HG03108 (cell line): ENCODE measurements at regions not wholly inside any gene's neighbourhood (a gene's known extent, or its start where the extent isn't known, plus 50 kb on each side); places are given as distances from the start of the nearest gene placed in this dataset.
"Not testable (repeated sequence)": the region's sequence is repeated elsewhere in the genome, so short reads cannot be mapped to it uniquely, and the experiment has no call there.

Experiments
- ATAC-seq: cut with Tn5 transposase; IDR thresholded peaks from one replicate; pipeline ENCODE4 v1.9.1; 2021; ENCODE audit warnings: moderate library complexity; ENCODE audit not compliant: unreplicated experiment

DNA sequence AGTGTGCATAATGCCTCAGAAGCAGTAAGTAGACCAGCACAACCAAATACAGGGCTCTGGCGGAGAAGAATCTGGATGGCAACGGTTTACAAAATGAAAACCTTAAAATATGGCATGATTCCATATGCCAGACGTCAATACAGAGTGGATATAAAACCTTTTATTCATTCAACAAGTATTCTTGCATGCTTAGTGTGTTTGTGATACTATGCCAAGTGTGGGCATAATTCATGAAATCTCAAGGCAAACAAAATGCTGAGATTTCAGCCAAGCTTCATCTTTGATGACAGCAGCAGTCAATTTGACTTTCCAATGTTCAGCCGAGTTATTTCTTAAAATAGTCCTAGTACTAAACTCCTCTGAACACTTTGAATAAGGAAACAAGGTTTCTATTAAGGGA, 119.4 kb downstream of the CD24 start:
- no peak for ATAC-seq

DNA sequence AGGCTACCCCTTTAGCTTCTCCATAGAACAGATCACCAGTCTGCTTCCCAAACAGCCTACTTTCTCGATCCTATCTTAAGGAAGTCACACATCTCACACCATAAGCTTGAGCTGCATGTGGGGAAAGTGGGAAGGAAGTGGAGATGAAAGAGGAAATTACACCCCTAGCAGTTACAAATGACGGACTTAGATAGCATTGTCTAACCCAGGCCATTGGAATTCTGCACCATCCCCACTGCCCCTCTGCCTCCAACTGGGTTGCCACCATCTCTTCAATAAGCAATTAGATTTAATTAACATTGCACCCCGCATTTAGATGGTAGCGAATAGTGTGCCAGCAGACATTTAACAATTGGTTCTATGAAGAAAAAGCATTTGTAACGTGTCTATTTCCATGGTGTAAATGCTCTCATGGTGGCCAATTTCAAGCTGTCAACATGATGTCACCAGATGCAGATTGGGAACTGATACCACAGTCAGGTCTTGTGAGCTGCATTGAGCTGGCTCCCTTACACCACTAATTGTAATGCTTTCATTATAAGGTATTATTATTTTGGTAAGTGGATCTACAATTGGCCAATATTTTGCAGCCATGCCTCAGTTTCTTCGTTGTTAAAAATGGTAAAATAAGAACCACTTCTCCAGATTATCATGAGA, 124.7 kb downstream of the CD24 start:
- ATAC-seq, result no peak

GRCh38 chr6:106849120-106849519, 125.4 kb downstream of the CD24 start:
- no peak for ATAC-seq

DNA sequence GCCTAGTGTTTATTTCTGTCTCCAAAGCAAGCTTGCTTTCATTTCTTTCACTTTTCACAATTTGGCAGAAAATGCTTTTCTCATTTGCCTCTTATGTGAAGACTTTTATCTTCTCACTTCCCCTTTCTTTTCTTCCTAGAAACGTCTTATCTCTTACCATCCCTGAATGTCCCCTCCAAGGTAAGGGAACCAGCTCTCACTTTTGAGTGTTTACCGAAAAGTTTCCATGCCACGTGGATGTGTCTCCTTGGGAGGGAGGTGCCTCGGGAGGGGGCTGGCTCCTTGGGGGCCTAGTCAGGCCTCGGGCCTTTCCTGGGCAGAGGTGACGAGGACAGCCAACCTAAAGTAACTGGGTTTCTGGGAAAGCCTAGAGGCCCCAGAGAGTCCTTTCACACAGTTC, 127.4 kb downstream of the CD24 start:
- no peak for ATAC-seq

GRCh38 chr6:106844930-106845329, 129.6 kb downstream of the CD24 start:
- peak; percentile 68 for ATAC-seq

DNA sequence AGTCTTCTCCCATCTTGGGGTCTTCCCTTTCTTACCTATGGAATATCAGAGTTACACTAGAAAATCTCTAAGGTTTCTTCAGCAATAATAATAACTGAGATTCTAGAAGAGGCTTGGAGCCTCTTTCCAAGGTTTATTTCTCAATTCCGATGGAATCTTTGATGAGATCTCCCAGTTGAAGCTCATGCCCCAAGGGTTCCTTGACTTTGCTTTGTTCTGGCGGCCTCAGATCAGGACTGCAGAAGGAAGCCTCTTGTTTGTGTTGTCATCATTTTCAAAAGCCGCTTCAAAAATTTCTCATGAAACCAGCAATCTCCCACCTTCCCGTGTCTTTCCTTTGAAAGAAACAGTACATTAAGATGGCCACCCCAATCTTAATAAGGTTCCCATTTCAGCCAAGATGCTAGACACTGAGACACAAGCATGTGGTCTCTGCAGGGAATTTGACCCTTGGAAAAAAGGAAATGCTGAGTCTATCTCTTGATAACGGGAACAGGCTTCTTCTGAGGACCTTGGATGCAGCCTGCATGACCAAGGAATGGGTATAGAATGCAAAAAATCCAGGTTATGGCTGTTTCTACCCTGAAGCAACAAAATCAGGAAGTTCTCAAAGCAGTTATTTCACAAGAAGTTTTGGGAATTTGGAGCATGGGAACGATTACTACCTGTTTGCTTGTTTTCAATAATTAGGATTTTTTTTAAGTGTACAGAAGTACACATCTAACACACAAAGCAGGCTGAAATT, 141.6 kb downstream of the CD24 start:
- no peak for ATAC-seq

DNA sequence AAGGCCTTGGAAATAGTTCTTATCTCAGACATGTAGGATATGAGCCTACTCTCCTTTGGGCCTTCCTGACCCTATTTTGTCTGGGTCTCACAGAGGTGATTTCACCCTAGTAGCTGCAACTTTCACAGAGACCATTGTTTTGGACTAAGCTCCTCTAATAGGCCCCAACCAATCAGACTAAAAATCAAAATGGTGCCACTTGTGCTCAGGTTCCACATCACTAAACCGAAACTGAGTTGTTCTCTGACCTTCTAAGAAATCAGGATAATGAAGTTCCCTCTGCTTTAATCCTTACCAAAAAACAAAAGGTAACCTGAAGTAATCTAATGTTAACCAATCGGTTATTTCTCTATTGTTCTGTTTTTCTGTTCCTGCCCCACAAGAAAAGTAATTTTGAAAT, 143.6 kb downstream of the CD24 start:
- ATAC-seq, result no peak

- ATAC-seq, result no peak
Measured at GRCh38 chr6:106829451-106829850, 145.1 kb downstream of the CD24 start.

- no peak for ATAC-seq
Measured at GRCh38 chr6:106827081-106827480, 147.4 kb downstream of the CD24 start.

DNA sequence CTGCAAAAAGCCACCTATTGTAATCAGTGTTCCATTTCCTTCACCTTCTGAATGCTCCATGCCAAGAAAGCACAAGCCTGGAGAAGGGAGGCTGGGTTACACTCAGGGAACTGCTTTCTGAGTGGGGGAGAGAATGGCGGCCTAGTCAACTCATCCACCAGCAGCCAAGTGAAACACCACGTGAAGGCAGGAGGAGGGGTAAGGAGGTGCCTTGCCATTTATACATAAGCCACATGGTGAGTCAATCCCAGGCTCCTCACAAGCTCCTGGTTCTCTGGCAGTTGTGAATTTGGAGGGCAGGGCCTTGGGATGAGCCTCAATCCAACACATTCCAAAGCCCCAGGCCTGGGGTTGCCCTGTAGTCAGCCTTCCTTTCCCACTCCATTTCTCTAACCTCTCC, 149.4 kb downstream of the CD24 start:
- no peak for ATAC-seq

- no peak for ATAC-seq
Measured at GRCh38 chr6:106823732-106824351, 150.7 kb downstream of the CD24 start.

DNA sequence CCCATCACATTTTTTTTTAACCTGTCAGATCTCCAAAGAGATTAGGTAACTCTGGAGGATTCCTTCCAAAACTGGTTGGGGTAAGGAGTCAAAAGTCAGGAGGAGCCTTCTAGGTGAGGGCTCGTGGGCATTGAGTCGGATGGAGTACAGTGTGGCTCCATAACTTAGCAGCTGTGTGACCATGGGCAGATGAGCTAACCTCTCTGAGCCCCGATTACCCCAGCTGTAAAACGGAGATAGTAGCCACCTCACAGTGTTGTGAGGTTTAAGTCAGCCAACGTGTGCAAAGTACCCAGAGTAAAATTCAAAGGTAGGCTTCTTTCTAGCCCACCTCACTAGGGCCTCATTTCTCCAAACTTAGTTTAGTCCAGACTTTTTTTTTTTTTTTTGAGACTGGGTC, 151.5 kb downstream of the CD24 start:
- no peak for ATAC-seq

DNA sequence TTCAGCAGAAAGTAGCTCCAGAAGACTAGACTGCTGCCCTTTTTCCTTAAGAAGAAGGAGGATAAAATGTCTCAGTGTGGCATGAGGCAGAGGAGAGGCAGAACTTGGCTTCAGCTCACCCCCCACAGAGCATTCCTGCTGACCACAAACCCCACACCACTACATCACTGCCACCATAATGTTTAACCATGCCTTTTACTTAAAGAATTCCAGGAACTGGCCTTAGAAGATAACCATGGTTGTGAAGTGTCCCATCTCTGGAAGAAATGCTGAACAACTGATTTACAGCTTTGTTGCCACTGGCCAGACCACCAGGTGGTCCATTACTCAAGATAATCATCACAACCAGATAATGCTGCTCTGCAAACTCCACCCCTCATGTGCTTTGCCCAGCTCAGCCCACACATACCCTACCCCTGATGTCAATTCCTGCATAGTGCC, 154.1 kb downstream of the CD24 start:
- ATAC-seq, result no peak

DNA sequence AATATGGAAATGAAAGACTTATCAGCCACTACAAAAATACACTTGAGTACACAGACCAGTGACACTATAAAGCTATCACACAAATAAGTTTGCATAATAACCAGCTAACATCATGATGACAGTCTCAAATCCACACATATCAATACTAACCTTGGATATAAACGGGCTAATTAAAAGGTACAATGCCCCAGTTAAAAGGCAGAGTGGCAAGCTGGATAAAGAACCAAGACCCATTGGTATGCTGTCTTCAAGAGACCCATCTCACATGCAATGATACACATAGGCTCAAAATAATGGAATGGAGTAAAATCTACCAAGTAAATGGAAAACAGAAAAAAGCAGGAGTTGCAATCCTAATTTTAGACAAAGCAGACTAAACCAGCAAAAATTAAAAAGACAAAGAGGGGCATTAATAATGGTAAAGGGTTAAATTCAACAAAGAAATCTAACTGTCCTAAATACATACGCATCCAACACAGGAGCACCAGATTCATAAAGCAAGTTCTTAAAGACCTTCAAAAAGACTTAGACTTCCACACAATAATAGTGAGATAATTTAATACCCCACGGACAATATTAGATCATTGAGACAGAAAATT, 163.3 kb downstream of the CD24 start:
- ATAC-seq, result no peak

- ATAC-seq, result no peak
Measured at GRCh38 chr6:106808758-106809157, 165.8 kb downstream of the CD24 start.

- ATAC-seq, result no peak
Measured at GRCh38 chr6:106807947-106808611, 166.4 kb downstream of the CD24 start.

DNA sequence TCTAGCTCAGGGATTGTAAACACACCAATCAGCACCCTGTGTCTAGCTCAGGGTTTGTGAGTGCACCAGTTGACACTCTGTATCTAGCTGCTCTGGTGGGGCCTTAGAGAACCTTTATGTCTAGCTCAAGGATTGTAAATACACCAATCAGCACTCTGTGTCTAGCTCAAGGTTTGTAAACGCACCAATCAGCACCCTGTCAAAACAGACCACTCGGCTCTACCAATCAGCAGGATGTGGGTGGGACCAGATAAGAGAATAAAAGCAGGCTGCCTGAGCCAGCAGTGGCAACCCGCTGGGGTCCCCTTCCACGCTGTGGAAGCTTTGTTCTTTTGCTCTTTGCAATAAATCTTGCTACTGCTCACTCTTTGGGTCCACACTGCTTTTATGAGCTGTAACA, 168.3 kb downstream of the CD24 start:
- not testable (repeated sequence) for ATAC-seq

DNA sequence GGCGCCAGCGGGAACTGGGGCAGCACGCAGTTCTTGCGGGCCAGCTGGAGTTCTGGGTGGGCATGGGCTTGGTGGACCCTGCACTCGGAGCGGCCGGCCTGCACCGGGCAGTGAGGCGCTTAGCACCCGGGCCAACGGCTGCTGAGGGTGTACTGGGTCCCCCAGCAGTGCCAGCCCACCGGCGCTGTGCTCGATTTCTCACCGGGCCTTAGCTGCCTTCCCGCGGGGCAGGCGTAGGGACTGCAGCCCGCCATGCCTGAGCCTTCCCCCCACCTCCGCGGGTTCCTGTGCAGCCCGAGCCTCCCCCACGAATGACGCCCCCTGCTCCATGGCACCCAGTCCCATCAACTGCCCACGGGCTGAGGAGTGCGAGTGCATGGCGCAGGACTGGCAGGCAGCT, 168.8 kb downstream of the CD24 start:
- no peak for ATAC-seq

DNA sequence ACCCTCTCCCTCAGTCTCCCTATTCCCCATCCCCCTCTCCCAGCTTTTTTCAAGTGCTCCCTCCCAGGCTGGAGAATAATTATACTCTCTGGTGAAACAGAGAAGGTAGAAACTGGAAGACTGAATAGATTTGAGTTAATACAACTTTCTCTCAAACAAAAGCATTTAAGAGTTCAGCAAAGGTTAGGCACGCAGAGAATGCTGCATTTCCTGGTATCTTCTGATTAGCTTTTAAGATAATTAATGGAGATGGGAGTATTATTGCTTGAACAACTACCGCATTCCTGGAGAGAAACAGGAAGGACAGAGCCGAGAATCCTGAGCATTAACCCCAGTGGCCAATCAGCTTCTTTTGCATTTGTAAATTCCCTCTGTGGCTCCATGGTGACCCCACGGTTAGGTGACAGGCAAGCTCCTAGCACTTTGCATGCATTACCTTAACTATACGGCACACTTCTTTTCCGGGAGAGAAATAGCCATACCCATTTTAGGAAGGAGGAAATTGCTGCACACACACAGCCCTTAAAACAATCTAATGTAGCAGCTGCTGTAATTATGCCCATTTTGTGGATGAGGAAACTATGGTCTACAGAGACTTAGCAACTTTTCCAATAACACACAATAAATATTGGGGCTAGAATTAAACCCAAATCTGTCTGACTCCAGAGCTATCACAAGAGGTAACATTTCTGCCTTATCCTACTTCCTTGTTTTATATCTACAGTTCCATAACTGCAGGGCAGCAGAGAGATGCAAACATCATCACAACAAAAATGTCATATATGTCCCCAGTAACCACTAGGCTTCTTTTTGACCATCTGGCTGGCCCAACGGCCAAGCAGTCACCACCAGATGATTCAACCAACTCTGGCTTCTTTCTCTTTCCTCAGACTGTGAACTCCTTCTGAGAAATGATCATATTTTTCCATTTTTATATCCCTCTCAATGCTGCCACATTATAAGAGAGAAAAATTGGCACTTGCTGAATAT, 169.9 kb downstream of the CD24 start:
- ATAC-seq, result no peak

- ATAC-seq, result no peak
Measured at GRCh38 chr6:106803188-106803587, 171.3 kb downstream of the CD24 start.
